HT1080 (cell line): ENCODE measurements at regions not wholly inside any gene's neighbourhood (a gene's known extent, or its start where the extent isn't known, plus 50 kb on each side); places are given as distances from the start of the nearest gene placed in this dataset. TPM values are rescaled to one million over a fixed set of nuclear protein-coding genes. Genes with fewer than 3 reads are reported as not detected.

Source experiments
- DNase-seq: peaks from one replicate; pipeline ENCODE4 v3.0.0-alpha.2; 2015; ENCODE audit warnings: low read depth
- small RNA-seq: library from RNA; depleted of rRNA; stranded (forward); fragments of <200 nt; gene quantifications from one replicate; pipeline ENCODE3, GENCODE V24; 2014

DNA sequence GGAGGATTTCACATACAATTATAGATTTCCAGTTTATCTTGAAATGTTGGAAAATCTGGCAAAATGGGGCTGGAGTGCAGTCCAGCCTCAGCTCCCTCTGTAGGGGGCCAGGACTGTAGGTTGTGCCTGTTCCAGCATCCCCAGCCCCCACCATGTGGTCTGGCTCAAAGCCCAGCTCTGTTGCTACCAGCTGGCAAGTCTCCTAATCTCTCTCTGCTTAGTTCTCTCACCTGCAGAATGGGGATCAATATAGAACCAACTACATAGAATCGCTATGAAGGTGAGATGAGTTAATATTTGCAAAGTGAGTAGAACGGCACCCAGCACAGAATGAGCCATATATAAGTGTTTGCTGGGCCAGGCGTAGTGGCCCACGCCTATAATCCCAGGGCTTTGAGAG lies 50.0 kb upstream of the TARDBP start:
- peak; percentile 45 for DNase-seq

Small RNA genes in the stretch of these regions (small RNA-seq; reads per million reads assigned to genes)
- not detected for gene HSPE1P24
